H1 (cell line): ENCODE measurements at regions not wholly inside any gene's neighbourhood (a gene's known extent, or its start where the extent isn't known, plus 50 kb on each side); places are given as distances from the start of the nearest gene placed in this dataset.

ENCODE experiments used
- CHD7 ChIP-seq: fragments of 300-600 bp; sonication (generic); IDR thresholded peaks from 2 replicates; pipeline ENCODE4 v1.7.1; 2012; ENCODE audit warnings: low read length, moderate library complexity, mild to moderate bottlenecking, inconsistent platforms; ENCODE audit not compliant: insufficient replicate concordance
- EZH2 ChIP-seq: fragments of 200-600 bp; sonication (generic); IDR thresholded peaks from 2 replicates; pipeline ENCODE4 v1.7.1; 2012; ENCODE audit warnings: low read depth, mild to moderate bottlenecking, moderate library complexity, low read length, inconsistent platforms; ENCODE audit not compliant: severe bottlenecking
- GTF2F1 ChIP-seq: IDR thresholded peaks from 2 replicates; pipeline ENCODE4 v1.6.1; 2012; ENCODE audit warnings: low read depth, low read length, improper control_type of control experiment, borderline replicate concordance
- HDAC2 ChIP-seq, 2 experiments: fragments of 300-600 bp in 1 of 2; sonication (generic) in 1 of 2; IDR thresholded peaks; 2 replicates each; pipeline ENCODE4 v1.6.1; 2011 to 2012; ENCODE audit warnings: low read depth in 2 of 2, low read length in 2 of 2, mild to moderate bottlenecking in 2 of 2, moderate library complexity in 2 of 2, borderline replicate concordance in 1 of 2, inconsistent platforms in 1 of 2
- TEAD4 ChIP-seq: IDR thresholded peaks from 2 replicates; pipeline ENCODE4 v1.6.1; 2012; ENCODE audit warnings: low read depth, low read length, inconsistent platforms, mixed read lengths

- no peak for TF ChIP-seq CHD7
- no peak for TF ChIP-seq HDAC2 (IDR thresholded peaks at IDR 0.05; ENCODE audit: borderline replicate concordance in 1 of 2, low read depth in 2 of 2, low read length in 2 of 2)
- no peak for TF ChIP-seq EZH2
- no peak for TF ChIP-seq TEAD4
- no peak for TF ChIP-seq GTF2F1
These were observed 108.5 kb downstream of the C9orf152 start (continued) for GRCh38 chr9:110099236-110100095.
